ENCODE measurements at regions not wholly inside any gene's neighbourhood (a gene's known extent, or its start where the extent isn't known, plus 50 kb on each side); places are given as distances from the start of the nearest gene placed in this dataset.
"Not testable (repeated sequence)": the region's sequence is repeated elsewhere in the genome, so short reads cannot be mapped to it uniquely, and the experiment has no call there.

DNA sequence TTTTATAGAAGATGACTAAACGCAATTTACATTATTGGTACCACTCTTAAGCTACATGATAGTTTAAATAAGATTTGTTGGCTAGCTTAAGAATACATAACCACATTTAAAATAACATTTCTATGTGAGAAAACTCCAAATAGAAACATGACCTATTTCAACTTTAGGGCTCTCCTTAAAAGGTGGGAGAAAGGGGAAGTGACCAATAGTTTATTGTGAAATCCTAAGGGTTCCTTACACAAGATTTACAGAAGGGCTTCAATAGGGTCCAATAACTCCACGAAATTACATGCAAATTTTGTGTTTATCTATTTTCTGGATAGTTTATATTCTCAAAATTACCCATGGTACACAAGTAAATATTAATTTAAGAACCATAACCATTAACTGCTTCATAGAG is 91.6 kb upstream of the DST start:
- no peak for DNase-seq (ENCODE audit: low read depth in 1 of 2, low spot score in 1 of 2)
- no peak for TF ChIP-seq JUND (IDR thresholded peaks at IDR 0.05; ENCODE audit: low read depth)
- in situ Hi-C loops (cut with HindIII; ENCODE audit: low pct_unique_long_range_greater_than_20kb, low sequenced_read_pairs), result no loop called here

DNA sequence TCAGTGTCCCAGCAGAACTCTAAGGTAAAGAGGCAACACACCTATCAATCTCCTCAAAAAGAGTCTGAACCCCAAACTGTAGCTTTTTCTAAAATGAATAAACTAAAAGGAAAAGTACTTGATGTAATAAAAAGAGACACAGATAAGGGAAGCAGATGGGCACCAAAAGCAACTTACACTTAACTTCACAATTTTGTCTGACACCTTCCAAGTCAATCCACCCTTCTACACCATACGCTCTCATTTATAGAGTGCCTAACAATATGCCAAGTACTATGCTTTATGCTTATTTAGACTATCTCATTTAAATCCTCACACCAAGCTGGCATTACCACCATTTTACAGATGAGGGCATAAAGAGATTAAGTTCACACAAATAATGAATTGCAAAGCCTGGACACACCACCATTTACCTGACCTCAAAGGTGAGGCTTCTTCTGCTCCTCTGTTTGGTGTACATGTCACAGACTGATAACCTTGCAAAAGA is 90.6 kb upstream of the DST start:
- DNase-seq (ENCODE audit: low read depth in 1 of 2, low spot score in 1 of 2), result no peak
- in situ Hi-C loops (cut with HindIII; ENCODE audit: low pct_unique_long_range_greater_than_20kb, low sequenced_read_pairs), result no loop called here
- TF ChIP-seq JUND (IDR thresholded peaks at IDR 0.05; ENCODE audit: low read depth), result no peak

DNA sequence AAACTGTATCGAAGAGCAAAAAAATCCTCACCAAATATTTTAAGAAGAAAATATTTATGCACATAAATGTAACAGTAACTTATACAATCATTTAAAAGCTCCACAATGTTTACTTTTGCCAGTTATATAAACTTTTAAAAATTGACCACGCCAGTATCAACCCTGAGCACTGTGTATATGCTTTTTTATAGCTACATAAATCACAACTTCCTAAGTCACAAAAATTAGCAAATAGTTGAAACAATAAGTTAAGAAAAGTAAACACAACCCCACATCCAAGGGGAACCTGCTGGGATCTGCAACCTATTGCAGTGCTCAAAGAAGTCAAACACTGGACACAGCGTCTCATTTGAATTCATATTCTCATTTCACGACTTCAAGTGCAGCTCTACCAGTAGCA is 89.8 kb upstream of the DST start:
- TF ChIP-seq JUND (IDR thresholded peaks at IDR 0.05; ENCODE audit: low read depth), result no peak
- in situ Hi-C loops (cut with HindIII; ENCODE audit: low pct_unique_long_range_greater_than_20kb, low sequenced_read_pairs), result no loop called here
- DNase-seq (ENCODE audit: low read depth in 1 of 2, low spot score in 1 of 2), result no peak

DNA sequence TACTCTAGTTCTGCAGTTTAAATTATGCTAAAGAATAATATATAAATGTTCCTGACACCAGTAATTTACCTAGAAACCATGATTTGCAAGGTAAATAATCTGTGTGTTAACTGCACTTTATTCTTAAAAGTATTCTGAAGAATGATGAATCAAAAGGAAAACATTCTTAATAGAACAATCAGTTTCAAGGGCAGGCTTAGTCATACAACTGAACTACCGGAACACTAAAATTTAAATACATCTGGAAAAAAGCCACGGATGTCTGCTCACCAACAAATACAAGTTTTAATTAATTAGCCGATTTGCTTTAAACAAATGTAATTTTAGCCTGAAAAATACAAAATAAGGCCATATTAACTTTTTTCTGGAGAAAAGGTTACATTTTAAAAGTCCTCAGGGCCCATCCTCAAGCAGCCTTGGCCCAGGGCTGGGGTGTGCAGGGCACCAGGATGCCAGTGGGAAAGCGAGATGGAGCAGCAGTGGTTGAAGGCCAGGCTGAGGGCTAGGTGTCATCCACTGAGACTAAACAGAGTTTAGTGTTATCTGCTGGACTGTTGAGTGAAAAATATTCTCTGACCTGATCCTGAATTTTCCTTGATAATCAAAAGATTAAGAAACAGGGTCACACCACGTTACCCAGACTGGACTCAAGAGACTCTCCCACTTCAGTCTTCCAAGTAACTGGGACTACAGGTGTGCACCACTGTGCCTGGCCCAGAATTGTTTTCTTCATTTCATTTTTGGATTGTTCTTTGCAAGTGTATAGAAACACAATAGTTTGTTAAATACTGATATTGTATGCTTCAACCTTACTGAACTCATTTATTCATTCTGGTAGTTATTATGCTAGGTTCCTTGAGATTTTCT is 88.2 kb upstream of the DST start:
- DNase-seq (ENCODE audit: low read depth in 1 of 2, low spot score in 1 of 2), result no peak
- in situ Hi-C loops (cut with HindIII; ENCODE audit: low pct_unique_long_range_greater_than_20kb, low sequenced_read_pairs), result no loop called here
- no peak for TF ChIP-seq JUND (IDR thresholded peaks at IDR 0.05; ENCODE audit: low read depth)

DNA sequence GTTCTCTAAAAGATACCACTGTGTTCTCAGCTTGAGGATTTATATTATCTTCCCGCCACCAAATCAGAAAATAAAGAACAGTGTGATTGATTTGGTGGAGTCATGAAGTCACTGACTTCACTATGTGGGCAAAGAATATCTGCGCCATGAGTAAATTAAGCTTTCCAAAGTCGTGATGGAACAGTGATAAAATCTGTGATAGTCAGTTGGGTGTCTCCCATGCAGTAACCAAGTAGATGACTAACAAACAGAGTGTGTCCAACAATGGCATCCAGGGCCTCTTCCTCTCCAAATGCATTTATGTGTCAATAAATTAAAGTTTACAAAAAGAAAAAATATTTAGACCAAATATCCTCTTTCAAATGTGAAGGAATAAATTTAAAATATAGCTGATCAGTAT is 87.0 kb upstream of the DST start:
- in situ Hi-C loops (cut with HindIII; ENCODE audit: low pct_unique_long_range_greater_than_20kb, low sequenced_read_pairs), result no loop called here
- TF ChIP-seq JUND (IDR thresholded peaks at IDR 0.05; ENCODE audit: low read depth), result no peak
- no peak for DNase-seq (ENCODE audit: low read depth in 1 of 2, low spot score in 1 of 2)

DNA sequence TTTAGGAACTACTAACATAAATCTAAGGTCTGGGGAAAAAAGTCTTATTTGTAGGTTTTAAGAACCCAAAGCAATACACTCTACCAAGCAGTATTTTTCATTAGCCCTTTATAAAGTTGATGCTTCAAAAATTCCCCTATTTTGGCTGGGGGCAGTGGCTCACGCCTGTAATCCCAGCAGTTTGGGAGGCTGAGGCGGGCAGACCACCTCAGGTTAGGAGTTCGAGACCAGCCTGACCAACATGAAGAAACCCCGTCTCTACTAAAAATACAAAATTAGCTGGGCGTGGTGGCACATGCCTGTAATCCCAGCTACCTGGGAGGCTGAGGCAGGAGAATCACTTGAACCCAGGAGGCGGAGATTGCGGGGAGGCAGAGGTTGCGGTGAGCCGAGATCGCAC is 86.5 kb upstream of the DST start:
- DNase-seq (ENCODE audit: low read depth in 1 of 2, low spot score in 1 of 2); in situ Hi-C loops (cut with HindIII; ENCODE audit: low pct_unique_long_range_greater_than_20kb, low sequenced_read_pairs): not testable (repeated sequence)

DNA sequence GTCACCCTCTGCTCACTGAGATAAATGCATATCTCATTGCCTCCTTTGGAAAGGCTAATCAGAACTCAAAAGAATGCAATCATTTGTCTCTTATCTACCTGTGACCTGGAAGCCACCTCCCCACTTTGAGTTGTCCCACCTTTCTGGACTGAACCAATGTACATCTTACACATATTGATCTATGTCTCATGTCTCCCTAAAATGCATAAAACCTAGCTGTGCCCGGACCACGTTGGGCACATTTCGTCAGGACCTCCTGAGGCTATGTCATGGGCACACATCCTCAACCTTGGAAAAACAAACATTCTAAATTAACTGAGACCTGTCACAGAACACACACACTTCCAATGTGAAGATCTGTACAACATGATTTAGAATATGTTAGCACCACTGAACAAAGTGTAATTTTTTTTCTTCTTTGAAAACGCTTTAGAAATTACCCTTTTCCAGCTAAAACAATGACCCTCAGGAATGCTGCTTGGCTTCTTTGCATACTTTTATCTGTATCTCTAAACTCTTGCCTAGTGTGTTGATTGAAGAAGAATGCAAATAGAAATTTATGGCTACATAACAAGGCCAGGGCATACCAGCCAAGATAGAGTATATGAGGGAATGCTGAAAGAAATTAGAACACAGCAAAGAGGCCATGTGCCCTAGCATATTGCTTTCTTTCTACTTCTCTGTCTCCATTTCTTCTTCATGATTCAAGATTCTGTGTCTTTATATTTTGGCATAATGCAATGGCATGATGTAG is 84.6 kb upstream of the DST start:
- peak; percentile 35 to 77 for DNase-seq (ENCODE audit: low read depth in 1 of 2, low spot score in 1 of 2)
- peak; percentile 39 for TF ChIP-seq JUND (IDR thresholded peaks at IDR 0.05; ENCODE audit: low read depth)
- in situ Hi-C loops (cut with HindIII; ENCODE audit: low pct_unique_long_range_greater_than_20kb, low sequenced_read_pairs), result no loop called here

DNA sequence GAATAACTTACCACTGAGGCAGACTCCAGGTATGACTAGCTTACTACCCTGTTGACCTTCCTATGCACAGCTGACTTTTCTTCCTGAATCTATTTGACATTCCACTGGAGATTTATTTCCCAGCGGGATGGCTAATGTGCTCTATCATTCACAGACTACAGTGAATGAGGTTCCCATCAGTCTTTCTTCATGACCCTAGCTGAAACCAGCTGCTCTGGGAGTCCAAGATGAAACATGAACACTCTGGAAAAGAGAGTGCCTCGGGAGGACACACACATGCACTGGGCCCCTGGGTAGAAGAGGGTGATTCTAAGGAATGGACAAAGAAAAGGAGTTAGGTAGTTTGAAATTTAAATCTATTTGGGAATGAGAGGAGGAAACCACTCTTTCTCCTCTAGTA is 82.6 kb upstream of the DST start:
- no peak for TF ChIP-seq JUND (IDR thresholded peaks at IDR 0.05; ENCODE audit: low read depth)
- in situ Hi-C loops (cut with HindIII; ENCODE audit: low pct_unique_long_range_greater_than_20kb, low sequenced_read_pairs), result no loop called here
- DNase-seq (ENCODE audit: low read depth in 1 of 2, low spot score in 1 of 2), result no peak

DNA sequence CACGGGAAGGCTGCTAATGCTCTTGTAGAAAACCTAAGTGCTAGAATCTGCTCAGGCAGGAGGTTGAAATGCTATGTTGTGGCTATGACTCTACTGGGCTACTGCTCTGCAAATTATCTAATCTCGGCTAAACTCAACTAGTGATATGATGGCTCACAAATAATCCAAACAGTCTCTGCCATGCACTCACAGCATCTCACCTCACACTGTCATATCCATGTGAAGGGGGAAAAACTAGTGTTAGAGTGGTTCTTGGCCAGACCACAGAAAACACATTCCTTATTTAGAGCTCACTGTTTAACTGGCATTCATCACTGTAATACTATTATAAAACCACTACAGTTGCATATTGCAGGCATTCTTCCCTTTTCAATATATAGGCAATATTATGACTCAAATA is 81.8 kb upstream of the DST start:
- in situ Hi-C loops (cut with HindIII; ENCODE audit: low pct_unique_long_range_greater_than_20kb, low sequenced_read_pairs), result no loop called here
- DNase-seq (ENCODE audit: low read depth in 1 of 2, low spot score in 1 of 2), result no peak

DNA sequence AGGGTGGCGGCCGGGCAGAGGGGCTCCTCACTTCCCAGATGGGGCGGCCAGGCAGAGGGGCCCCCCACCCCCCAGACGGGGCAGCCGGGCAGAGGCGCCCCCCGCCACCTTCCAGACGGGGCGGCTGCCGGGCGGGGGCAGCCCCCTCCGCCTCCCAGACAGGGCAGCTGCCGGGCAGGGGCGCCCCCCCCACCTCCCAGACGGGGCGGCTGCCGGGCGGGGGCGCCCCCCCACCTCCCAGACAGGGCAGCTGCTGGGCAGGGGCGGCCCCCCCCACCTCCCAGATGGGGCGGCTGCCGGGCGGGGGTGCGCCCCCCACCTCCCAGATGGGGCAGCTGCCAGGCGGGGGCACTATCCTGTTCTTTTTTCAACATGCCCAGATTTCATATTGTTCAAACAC is 78.2 kb upstream of the DST start:
- TF ChIP-seq JUND (IDR thresholded peaks at IDR 0.05; ENCODE audit: low read depth), result no peak
- in situ Hi-C loops (cut with HindIII; ENCODE audit: low pct_unique_long_range_greater_than_20kb, low sequenced_read_pairs), result no loop called here
- no peak for DNase-seq (ENCODE audit: low read depth in 1 of 2, low spot score in 1 of 2)

More for the DNA sequence above, 81.8 kb upstream of the DST start:
- TF ChIP-seq JUND (IDR thresholded peaks at IDR 0.05; ENCODE audit: low read depth), result no peak

DNA sequence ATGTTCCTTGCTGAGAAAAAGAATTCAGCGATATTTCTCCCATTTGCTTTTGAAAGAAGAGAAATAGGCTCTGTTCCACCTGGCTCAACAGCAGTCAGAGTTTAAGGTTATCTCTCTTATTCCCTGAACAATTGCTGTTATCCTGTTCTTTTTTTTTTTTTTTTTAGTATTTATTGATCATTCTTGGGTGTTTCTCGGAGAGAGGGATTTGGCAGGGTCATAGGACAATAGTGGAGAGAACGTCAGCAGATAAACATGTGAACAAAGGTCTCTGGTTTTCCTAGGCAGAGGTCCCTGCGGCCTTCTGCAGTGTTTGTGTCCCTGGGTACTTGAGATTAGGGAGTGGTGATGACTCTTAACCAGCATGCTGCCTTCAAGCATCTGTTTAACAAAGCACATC is 77.5 kb upstream of the DST start:
- DNase-seq (ENCODE audit: low read depth in 1 of 2, low spot score in 1 of 2); in situ Hi-C loops (cut with HindIII; ENCODE audit: low pct_unique_long_range_greater_than_20kb, low sequenced_read_pairs): not testable (repeated sequence)

DNA sequence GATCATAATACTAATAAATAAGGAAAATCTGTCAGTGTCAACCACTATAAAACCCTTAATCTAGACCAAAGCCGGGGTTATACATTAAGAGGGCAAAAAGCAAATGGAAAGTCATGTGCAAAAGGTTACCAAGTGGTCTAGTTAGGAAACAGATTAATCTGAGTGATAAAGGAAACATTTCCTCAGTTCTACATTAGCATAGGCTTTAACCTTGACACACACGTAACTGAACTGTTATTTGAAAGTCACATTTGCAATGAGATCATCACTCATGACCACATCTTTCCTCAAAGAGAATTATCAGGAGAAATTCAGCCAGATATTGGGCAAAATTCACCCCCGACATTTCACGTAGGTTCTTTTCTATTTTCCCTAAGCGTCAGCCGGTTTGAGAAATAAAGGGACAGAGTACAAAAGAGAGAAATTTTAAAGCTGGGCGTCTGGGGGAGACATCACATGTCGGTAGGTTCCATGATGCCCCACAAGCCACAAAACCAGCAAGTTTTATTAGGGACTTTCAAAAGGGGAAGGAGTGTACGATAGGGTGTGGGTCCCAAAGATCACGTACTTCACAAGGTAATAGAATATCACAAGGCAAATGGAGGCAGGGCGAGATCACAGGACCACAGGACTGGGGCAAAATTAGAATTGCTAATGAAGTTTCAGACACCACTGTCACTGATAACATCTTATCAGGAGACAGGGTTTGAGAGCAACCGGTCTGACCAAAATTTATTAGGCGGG is 76.8 kb upstream of the DST start:
- in situ Hi-C loops (cut with HindIII; ENCODE audit: low pct_unique_long_range_greater_than_20kb, low sequenced_read_pairs); DNase-seq (ENCODE audit: low read depth in 1 of 2, low spot score in 1 of 2): not testable (repeated sequence)

DNA sequence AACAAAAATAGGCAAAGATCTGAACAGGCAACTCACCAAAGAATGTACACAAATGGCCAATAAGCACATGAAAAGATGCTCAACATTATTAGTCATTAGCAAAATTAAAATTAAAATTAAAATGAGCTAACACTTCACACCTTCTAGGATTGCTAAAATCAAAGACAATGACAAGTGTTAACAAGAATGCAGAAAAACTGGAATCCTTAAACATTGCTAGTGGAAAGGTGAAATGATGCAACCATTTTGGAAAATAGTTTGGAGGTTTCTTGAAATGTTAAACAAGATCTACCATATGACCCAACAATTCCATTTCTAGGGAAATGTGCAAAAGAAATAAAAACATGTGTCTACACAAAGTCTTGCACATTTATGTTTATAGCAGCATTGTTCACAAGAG is 75.5 kb upstream of the DST start:
- no peak for TF ChIP-seq JUND (IDR thresholded peaks at IDR 0.05; ENCODE audit: low read depth)
- no peak for DNase-seq (ENCODE audit: low read depth in 1 of 2, low spot score in 1 of 2)
- in situ Hi-C loops (cut with HindIII; ENCODE audit: low pct_unique_long_range_greater_than_20kb, low sequenced_read_pairs), result no loop called here

Data from T47D (cell line).